T-cell (primary cell): ENCODE measurements at regions not wholly inside any gene's neighbourhood (a gene's known extent, or its start where the extent isn't known, plus 50 kb on each side); places are given as distances from the start of the nearest gene placed in this dataset.

Experiments used
- ATAC-seq, 4 experiments: fragments of 200-7000 bp in 3 of 4; fragments of 150-1000 bp in 1 of 4; cut with Tn5 transposase; replicated peaks in 1 of 4; 1 replicate in 3 of 4; 2 replicates in 1 of 4; pipeline ENCODE4 v1.10.0; 2021; ENCODE audit warnings: moderate library complexity in 3 of 4, mild to moderate bottlenecking in 2 of 4, moderate number of reproducible peaks in 1 of 4
- CTCF ChIA-PET, 2 donors: fragments of 300-600 bp; sonication (Branson Sonifier 250); formaldehyde crosslinking; loops; one replicate each; lab custom pipeline; 2022; ENCODE audit warnings: antibody characterized with exemption in 2 of 2; lab: Charles Lee
- POLR2A ChIA-PET, 2 donors: fragments of 300-600 bp; sonication (Branson Sonifier 250); formaldehyde crosslinking; loops; one replicate each; lab custom pipeline; 2022; ENCODE audit warnings: antibody characterized with exemption in 2 of 2; lab: Charles Lee
- DNase-seq, 35 experiments: peaks; one replicate each; pipeline versions ENCODE4 v3.0.0 to v3.0.0-alpha.2; 2013 to 2023
- H3K27ac ChIP-seq: one replicate; pipeline ENCODE4 v1.5.1; 2013; ENCODE audit warnings: low read length
- H3K27me3 ChIP-seq, 2 experiments: replicated peaks in 1 of 2; 1 replicate in 1 of 2; 2 replicates in 1 of 2; pipeline versions ENCODE4 v1.6.1 to v1.7.0; 2013; ENCODE audit warnings: low read length in 1 of 2, mixed read lengths in 1 of 2; ENCODE audit not compliant: control insufficient read depth in 2 of 2, insufficient read depth in 2 of 2; ENCODE audit errors: extremely low read depth in 1 of 2
- H3K36me3 ChIP-seq, 2 donors: 1 replicate in 1 of 2; 2 replicates in 1 of 2; pipeline versions ENCODE4 v1.6.1 to v1.7.0; 2013; ENCODE audit warnings: low read length in 1 of 2; ENCODE audit not compliant: control insufficient read depth in 2 of 2, insufficient read depth in 1 of 2; ENCODE audit errors: extremely low read depth in 1 of 2
- H3K4me1 ChIP-seq, 2 experiments: 1 replicate in 1 of 2; 2 replicates in 1 of 2; pipeline versions ENCODE4 v1.6.1 to v1.7.0; 2013; ENCODE audit warnings: low read length in 2 of 2, mixed read lengths in 1 of 2; ENCODE audit not compliant: insufficient read depth in 2 of 2, control insufficient read depth in 1 of 2; ENCODE audit errors: extremely low read depth in 1 of 2
- H3K4me3 ChIP-seq, 2 donors: 1 replicate in 1 of 2; 2 replicates in 1 of 2; pipeline versions ENCODE4 v1.5.1 to v1.7.0; 2013; ENCODE audit warnings: mild to moderate bottlenecking in 2 of 2, low read length in 1 of 2, moderate library complexity in 1 of 2; ENCODE audit not compliant: control insufficient read depth in 1 of 2; ENCODE audit errors: extremely low read depth in 1 of 2
- H3K9me3 ChIP-seq: 2 replicates; pipeline ENCODE4 v1.7.0; 2013
- H3K27ac Mint-ChIP-seq, 2 donors: one replicate each; pipeline ENCODE4 v1.8.0; 2020 to 2021; ENCODE audit warnings: mild to moderate bottlenecking in 2 of 2, mixed read lengths in 2 of 2
- H3K27me3 Mint-ChIP-seq, 2 donors: one replicate each; pipeline ENCODE4 v1.8.0; 2021 to 2022; ENCODE audit warnings: mixed read lengths in 2 of 2
- H3K36me3 Mint-ChIP-seq: one replicate; pipeline ENCODE4 v1.8.0; 2021; ENCODE audit warnings: mixed read lengths
- H3K4me1 Mint-ChIP-seq, 3 donors: one replicate each; pipeline ENCODE4 v1.8.0; 2020 to 2022; ENCODE audit warnings: mixed read lengths in 3 of 3, mild to moderate bottlenecking in 1 of 3
- H3K4me3 Mint-ChIP-seq, 3 donors: one replicate each; pipeline ENCODE4 v1.8.0; 2020 to 2022; ENCODE audit warnings: mild to moderate bottlenecking in 3 of 3, mixed read lengths in 3 of 3, moderate library complexity in 3 of 3
- H3K9me3 Mint-ChIP-seq, 3 donors: one replicate each; pipeline ENCODE4 v1.8.0; 2020 to 2022; ENCODE audit warnings: mixed read lengths in 3 of 3
- WGBS: methylation state at CpG from one replicate; pipeline ENCODE4 v1.1.5; 2013; ENCODE audit warnings: missing lambda C conversion rate; ENCODE audit not compliant: insufficient coverage; 5-methylcytosine and 5-hydroxymethylcytosine counted together

- Mint-ChIP-seq H3K27ac (no peak overlapping the region), H3K27me3 (no peaks in the 10 kb centered on the region), H3K36me3 (peaks cover 3% of the 10 kb centered on the region), H3K4me3 (no peak overlapping the region), H3K9me3 (peaks cover 0 to 5% (median 0%) of the 10 kb centered on the region in 3 donors), H3K4me1 (no peaks in the 10 kb centered on the region)
- ChIA-PET POLR2A (no interaction called here), CTCF (interaction anchor here in 1 of 2 donors (0.6 kb wide), 1 partner anchor 31 kb away, joined by 3 read pairs; no protein-coding TSS in a partner anchor)
- no peaks in the 10 kb centered on the region for H3K36me3 ChIP-seq
- H3K27ac ChIP-seq, result no peak overlapping the region
- ATAC-seq (no peak), DNase-seq (no peak)
- H3K4me3 ChIP-seq, result no peak overlapping the region
- no peaks in the 10 kb centered on the region for H3K27me3 ChIP-seq
- WGBS, result no CpG with 5 or more reads among the region's 2 CpGs
- H3K4me1 ChIP-seq, result no peaks in the 10 kb centered on the region
- H3K9me3 ChIP-seq, result no peaks in the 10 kb centered on the region
Observed at GRCh38 chr1:239678181-239678580, 291.8 kb downstream of the CHRM3 start.

GRCh38 chr1:239682046-239682445 is 295.7 kb downstream of the CHRM3 start:
- Mint-ChIP-seq H3K27me3 (no peaks in the 10 kb centered on the region), H3K27ac (no peak overlapping the region), H3K36me3 (no peaks in the 10 kb centered on the region), H3K9me3 (peaks cover 0 to 5% (median 0%) of the 10 kb centered on the region in 3 donors), H3K4me1 (no peaks in the 10 kb centered on the region), H3K4me3 (no peak overlapping the region)
- no peaks in the 10 kb centered on the region for H3K9me3 ChIP-seq
- H3K4me3 ChIP-seq, result no peak overlapping the region
- POLR2A ChIA-PET, result no interaction called here
- H3K4me1 ChIP-seq, result no peaks in the 10 kb centered on the region
- H3K27ac ChIP-seq, result no peak overlapping the region
- no peak for DNase-seq
- no peak for ATAC-seq
- WGBS, result 60% methylated on average over 1 of the region's 3 CpGs
- no peaks in the 10 kb centered on the region for H3K36me3 ChIP-seq
- CTCF ChIA-PET, result interaction anchor here in 1 of 2 donors (0.7 kb wide), 1 partner anchor 191 kb away, joined by 3 read pairs; no protein-coding TSS in a partner anchor
- no peaks in the 10 kb centered on the region for H3K27me3 ChIP-seq

- H3K36me3 Mint-ChIP-seq, result no peaks in the 10 kb centered on the region
- Histone ChIP-seq H3K27ac (no peak overlapping the region), H3K27me3 (no peaks in the 10 kb centered on the region), H3K36me3 (no peaks in the 10 kb centered on the region), H3K9me3 (no peaks in the 10 kb centered on the region), H3K4me1 (no peaks in the 10 kb centered on the region), H3K4me3 (no peak overlapping the region)
- no peak overlapping the region for H3K27ac Mint-ChIP-seq
- H3K4me1 Mint-ChIP-seq, result no peaks in the 10 kb centered on the region
- no peak for DNase-seq
- ChIA-PET CTCF (no interaction called here), POLR2A (interaction anchor here in 1 of 2 donors (0.5 kb wide), 1 partner anchor 124 kb away, joined by 3 read pairs; no protein-coding TSS in a partner anchor)
- WGBS, result no CpG with 5 or more reads among the region's 2 CpGs
- H3K9me3 Mint-ChIP-seq, result peaks cover 0 to 5% (median 0%) of the 10 kb centered on the region in 3 donors
- H3K27me3 Mint-ChIP-seq, result no peaks in the 10 kb centered on the region
- ATAC-seq, result no peak
- H3K4me3 Mint-ChIP-seq, result no peak overlapping the region
Observed at GRCh38 chr1:239682960-239683359, 296.6 kb downstream of the CHRM3 start.

- H3K4me3 Mint-ChIP-seq, result no peak overlapping the region
- ChIA-PET CTCF (no interaction called here), POLR2A (interaction anchor here (0.6 to 0.7 kb wide), 2 partner anchors 64 to 74 kb away, joined by 3 to 13 read pairs; no protein-coding TSS in a partner anchor)
- Histone ChIP-seq H3K27me3 (no peaks in the 10 kb centered on the region), H3K27ac (no peak overlapping the region), H3K4me1 (no peaks in the 10 kb centered on the region), H3K9me3 (no peaks in the 10 kb centered on the region), H3K4me3 (no peak overlapping the region), H3K36me3 (no peaks in the 10 kb centered on the region)
- H3K9me3 Mint-ChIP-seq, result no peaks in the 10 kb centered on the region
- H3K27me3 Mint-ChIP-seq, result no peaks in the 10 kb centered on the region
- H3K36me3 Mint-ChIP-seq, result no peaks in the 10 kb centered on the region
- ATAC-seq (no peak), DNase-seq (no peak)
- H3K27ac Mint-ChIP-seq, result no peak overlapping the region
- 100% methylated on average over 1 of the region's 2 CpGs for whole genome bisulfite sequencing
- H3K4me1 Mint-ChIP-seq, result no peaks in the 10 kb centered on the region
Observed at GRCh38 chr1:239686386-239686785, 300.0 kb downstream of the CHRM3 start.

- no CpG with 5 or more reads among the region's 2 CpGs for WGBS
- ATAC-seq (no peak), DNase-seq (no peak)
- H3K4me3 Mint-ChIP-seq, result no peak overlapping the region
- H3K36me3 Mint-ChIP-seq, result peaks cover 5% of the 10 kb centered on the region
- ChIA-PET CTCF (no interaction called here), POLR2A (no interaction called here)
- peaks cover 5 to 10% (median 8%) of the 10 kb centered on the region in 3 donors for H3K9me3 Mint-ChIP-seq
- H3K27me3 Mint-ChIP-seq, result no peaks in the 10 kb centered on the region
- Histone ChIP-seq H3K27ac (no peak overlapping the region), H3K27me3 (no peaks in the 10 kb centered on the region), H3K9me3 (no peaks in the 10 kb centered on the region), H3K4me3 (no peak overlapping the region), H3K4me1 (no peaks in the 10 kb centered on the region), H3K36me3 (no peaks in the 10 kb centered on the region)
- H3K4me1 Mint-ChIP-seq, result peaks cover 10 to 11% (median 10%) of the 10 kb centered on the region in 3 donors
- no peak overlapping the region for H3K27ac Mint-ChIP-seq
Observed at GRCh38 chr1:239696317-239696716, 309.9 kb downstream of the CHRM3 start.

- Histone ChIP-seq H3K4me3 (no peak overlapping the region), H3K4me1 (peaks cover 0 to 2% of the 10 kb centered on the region in 2 experiments), H3K9me3 (no peaks in the 10 kb centered on the region), H3K27me3 (no peaks in the 10 kb centered on the region), H3K27ac (no peak overlapping the region), H3K36me3 (peaks cover 0 to 4% of the 10 kb centered on the region in 2 donors)
- Mint-ChIP-seq H3K4me1 (peaks cover 12 to 37% (median 13%) of the 10 kb centered on the region in 3 donors), H3K9me3 (peaks cover 5 to 12% (median 6%) of the 10 kb centered on the region in 3 donors), H3K27me3 (no peaks in the 10 kb centered on the region), H3K36me3 (peaks cover 20% of the 10 kb centered on the region), H3K4me3 (no peak overlapping the region), H3K27ac (no peak overlapping the region)
- POLR2A ChIA-PET, result interaction anchor here in 1 of 2 donors (0.5 kb wide), 1 partner anchor 82 kb away, joined by 6 read pairs; no protein-coding TSS in a partner anchor
- CTCF ChIA-PET, result interaction anchor here in 1 of 2 donors (0.6 kb wide), 1 partner anchor 30 kb away, joined by 10 read pairs; no protein-coding TSS in a partner anchor
- WGBS, result 89% methylated on average over 1 of the region's 6 CpGs
- ATAC-seq (no peak), DNase-seq (no peak)
Observed at GRCh38 chr1:239700667-239701066, 314.3 kb downstream of the CHRM3 start.
